Vagina (tissue), 2 donors: ENCODE measurements at regions not wholly inside any gene's neighbourhood (a gene's known extent, or its start where the extent isn't known, plus 50 kb on each side); places are given as distances from the start of the nearest gene placed in this dataset.

Experiments
- POLR2A ChIP-seq, 2 donors: fragments of 450-650 bp; IDR thresholded peaks; one replicate each; pipeline ENCODE4 v1.6.1; 2017; ENCODE audit warnings: antibody characterized with exemption in 2 of 2, mild to moderate bottlenecking in 2 of 2, moderate library complexity in 2 of 2
- POLR2AphosphoS5 ChIP-seq, 2 donors: sonication (generic); formaldehyde crosslinking; IDR thresholded peaks; one replicate each; pipeline ENCODE4 v1.9.0; 2017; ENCODE audit warnings: antibody characterized with exemption in 2 of 2, mild to moderate bottlenecking in 2 of 2, low read depth in 1 of 2; ENCODE audit not compliant: insufficient read depth in 1 of 2
- TF ChIP-seq, protein P1 (sequence below), 3 experiments: fragments of 450-650 bp in 2 of 3; fragments of 200-600 bp in 1 of 3; sonication (generic) in 1 of 3; IDR thresholded peaks; one replicate each; pipeline ENCODE4 v1.5.1; 2017 to 2019; ENCODE audit warnings: antibody characterized with exemption in 3 of 3, mild to moderate bottlenecking in 2 of 3, moderate library complexity in 2 of 3

DNA sequence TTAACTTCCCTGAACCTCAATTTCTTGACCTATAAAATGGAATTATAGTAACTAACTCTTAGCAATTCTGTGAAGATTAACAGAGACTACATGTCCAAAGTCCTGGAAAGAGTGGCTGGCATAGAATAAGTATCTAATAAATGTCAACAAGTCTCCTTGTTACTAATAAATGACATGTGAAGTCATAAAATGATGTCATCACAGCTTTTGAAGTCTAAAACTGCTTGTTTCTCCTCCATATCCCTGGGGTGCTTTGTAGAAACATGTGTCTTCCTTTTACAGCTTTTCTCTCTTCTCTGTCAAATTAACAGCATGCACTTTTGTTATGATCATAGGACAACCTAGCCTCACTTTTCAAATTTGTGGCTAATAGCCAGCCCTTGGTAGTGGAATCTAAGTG is 510.2 kb downstream of the NTRK3 start:
- TF ChIP-seq, protein P1, sequence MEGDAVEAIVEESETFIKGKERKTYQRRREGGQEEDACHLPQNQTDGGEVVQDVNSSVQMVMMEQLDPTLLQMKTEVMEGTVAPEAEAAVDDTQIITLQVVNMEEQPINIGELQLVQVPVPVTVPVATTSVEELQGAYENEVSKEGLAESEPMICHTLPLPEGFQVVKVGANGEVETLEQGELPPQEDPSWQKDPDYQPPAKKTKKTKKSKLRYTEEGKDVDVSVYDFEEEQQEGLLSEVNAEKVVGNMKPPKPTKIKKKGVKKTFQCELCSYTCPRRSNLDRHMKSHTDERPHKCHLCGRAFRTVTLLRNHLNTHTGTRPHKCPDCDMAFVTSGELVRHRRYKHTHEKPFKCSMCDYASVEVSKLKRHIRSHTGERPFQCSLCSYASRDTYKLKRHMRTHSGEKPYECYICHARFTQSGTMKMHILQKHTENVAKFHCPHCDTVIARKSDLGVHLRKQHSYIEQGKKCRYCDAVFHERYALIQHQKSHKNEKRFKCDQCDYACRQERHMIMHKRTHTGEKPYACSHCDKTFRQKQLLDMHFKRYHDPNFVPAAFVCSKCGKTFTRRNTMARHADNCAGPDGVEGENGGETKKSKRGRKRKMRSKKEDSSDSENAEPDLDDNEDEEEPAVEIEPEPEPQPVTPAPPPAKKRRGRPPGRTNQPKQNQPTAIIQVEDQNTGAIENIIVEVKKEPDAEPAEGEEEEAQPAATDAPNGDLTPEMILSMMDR (IDR thresholded peaks at IDR 0.05): no peak
- TF ChIP-seq POLR2AphosphoS5 (IDR thresholded peaks at IDR 0.05; ENCODE audit: insufficient read depth in 1 of 2, low read depth in 1 of 2) (no peak), POLR2A (IDR thresholded peaks at IDR 0.05) (no peak)
